ENCODE measurements at regions not wholly inside any gene's neighbourhood (a gene's known extent, or its start where the extent isn't known, plus 50 kb on each side); places are given as distances from the start of the nearest gene placed in this dataset.

GRCh38 chr5:56565283-56565615 lies 250.1 kb upstream of the MAP3K1 start:
- DNase-seq (ENCODE audit: low read depth in 2 of 2): no peak
- no peak overlapping the region for H3K4me3 ChIP-seq (replicated peaks in 1 of 2; ENCODE audit: low read depth in 2 of 2, low read length in 2 of 2)
- TF ChIP-seq, protein P1, sequence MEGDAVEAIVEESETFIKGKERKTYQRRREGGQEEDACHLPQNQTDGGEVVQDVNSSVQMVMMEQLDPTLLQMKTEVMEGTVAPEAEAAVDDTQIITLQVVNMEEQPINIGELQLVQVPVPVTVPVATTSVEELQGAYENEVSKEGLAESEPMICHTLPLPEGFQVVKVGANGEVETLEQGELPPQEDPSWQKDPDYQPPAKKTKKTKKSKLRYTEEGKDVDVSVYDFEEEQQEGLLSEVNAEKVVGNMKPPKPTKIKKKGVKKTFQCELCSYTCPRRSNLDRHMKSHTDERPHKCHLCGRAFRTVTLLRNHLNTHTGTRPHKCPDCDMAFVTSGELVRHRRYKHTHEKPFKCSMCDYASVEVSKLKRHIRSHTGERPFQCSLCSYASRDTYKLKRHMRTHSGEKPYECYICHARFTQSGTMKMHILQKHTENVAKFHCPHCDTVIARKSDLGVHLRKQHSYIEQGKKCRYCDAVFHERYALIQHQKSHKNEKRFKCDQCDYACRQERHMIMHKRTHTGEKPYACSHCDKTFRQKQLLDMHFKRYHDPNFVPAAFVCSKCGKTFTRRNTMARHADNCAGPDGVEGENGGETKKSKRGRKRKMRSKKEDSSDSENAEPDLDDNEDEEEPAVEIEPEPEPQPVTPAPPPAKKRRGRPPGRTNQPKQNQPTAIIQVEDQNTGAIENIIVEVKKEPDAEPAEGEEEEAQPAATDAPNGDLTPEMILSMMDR (IDR thresholded peaks at IDR 0.05; ENCODE audit: low read depth, low read length): no peak

DNA sequence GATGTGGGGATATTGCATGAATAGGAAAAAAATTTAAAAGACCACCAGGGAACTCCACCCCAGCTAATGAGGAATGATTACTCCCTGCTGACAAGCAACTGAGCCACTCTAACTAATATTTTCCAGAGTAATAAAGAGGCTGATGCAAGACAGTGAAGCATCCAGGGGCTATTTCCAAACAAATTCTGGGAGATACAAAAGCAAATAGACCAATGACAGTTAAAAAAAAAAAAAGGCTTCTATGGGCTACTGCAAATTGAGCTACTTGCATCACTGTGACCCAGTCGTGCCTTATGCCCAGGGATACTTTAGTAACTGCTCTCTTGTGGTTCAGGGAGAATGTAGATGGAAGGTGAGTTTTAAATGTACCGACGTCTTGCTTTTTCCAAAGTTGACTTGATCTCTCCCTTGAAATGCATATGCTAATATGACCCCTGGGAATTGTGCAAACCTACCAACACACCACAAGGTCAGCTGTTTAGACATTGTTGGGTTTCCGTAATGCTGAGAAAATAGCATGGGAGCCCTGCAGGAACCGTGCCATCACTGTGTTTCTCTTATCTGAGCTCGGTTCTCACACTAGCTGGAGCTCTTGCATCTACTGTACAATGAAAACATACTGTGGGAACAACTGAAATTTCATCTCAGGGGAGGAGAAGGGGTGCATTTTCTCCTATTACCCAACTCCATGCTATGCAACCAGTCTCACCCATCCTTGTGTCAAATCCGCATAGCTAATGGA lies 250.6 kb upstream of the MAP3K1 start:
- no peak overlapping the region for H3K4me3 ChIP-seq (replicated peaks in 1 of 2; ENCODE audit: low read depth in 2 of 2, low read length in 2 of 2)
- TF ChIP-seq, protein P1 (IDR thresholded peaks at IDR 0.05; ENCODE audit: low read depth, low read length): no peak
- DNase-seq (ENCODE audit: low read depth in 2 of 2): peak; percentile 87 to 90

- DNase-seq (ENCODE audit: low read depth in 2 of 2): no peak
- TF ChIP-seq, protein P1 (IDR thresholded peaks at IDR 0.05; ENCODE audit: low read depth, low read length): no peak
- H3K4me3 ChIP-seq (replicated peaks in 1 of 2; ENCODE audit: low read depth in 2 of 2, low read length in 2 of 2): no peak overlapping the region
Observed at GRCh38 chr5:56561455-56561854, 253.9 kb upstream of the MAP3K1 start.

DNA sequence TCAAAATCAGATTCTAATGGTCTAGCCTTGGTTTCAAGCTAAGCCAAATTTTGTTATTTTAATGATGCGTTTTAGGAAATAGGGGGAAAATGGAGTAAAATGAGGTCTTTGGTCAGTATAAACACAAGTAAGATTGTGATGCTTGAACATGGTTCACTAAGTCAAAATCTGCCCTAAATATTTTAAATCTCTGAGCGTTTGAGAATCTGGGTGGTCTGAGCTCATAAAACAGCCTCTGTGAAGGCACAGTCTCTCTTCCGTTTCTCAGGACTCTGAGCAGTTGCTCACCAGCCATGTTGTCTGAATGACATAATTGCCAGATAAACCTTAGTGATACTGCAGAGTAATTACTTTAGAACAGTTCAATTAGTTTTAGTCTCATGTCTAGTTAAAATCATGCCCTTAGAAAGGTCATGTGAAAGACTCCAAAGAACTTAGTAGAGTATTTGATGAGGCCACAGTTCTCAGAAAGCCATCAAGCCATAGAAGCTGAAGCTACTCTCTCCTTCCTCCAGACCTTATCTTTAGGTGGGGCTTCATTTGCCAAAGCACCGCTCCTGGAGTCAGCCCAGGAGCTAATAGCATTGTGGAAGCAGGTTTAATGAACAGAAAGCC lies 257.1 kb upstream of the MAP3K1 start:
- no peak overlapping the region for H3K4me3 ChIP-seq (replicated peaks in 1 of 2; ENCODE audit: low read depth in 2 of 2, low read length in 2 of 2)
- DNase-seq (ENCODE audit: low read depth in 2 of 2): no peak
- TF ChIP-seq, protein P1 (IDR thresholded peaks at IDR 0.05; ENCODE audit: low read depth, low read length): no peak

DNA sequence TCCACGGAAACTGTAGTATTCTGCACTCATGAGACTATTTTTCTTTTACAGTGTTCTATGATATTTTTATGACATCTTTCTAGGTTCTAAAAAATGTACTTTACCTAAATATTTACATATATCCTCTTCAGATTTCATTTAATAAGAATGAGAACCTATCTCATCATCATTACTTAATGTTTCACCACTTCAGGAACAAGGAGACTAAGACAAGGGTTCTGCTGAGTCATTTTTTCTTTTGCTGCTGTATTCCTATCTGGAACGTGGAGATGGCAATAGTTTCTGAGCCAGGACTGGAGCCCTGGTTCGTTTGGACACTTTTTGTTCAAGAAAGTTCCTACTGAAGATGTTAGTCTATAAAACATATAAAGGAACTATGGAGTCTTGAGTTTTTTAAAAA lies 258.2 kb upstream of the MAP3K1 start:
- DNase-seq (ENCODE audit: low read depth in 2 of 2): peak; percentile 31 to 41
- TF ChIP-seq, protein P1 (IDR thresholded peaks at IDR 0.05; ENCODE audit: low read depth, low read length): no peak
- no peak overlapping the region for H3K4me3 ChIP-seq (replicated peaks in 1 of 2; ENCODE audit: low read depth in 2 of 2, low read length in 2 of 2)

GRCh38 chr5:56552612-56553268 lies 262.6 kb upstream of the MAP3K1 start:
- TF ChIP-seq, protein P1 (IDR thresholded peaks at IDR 0.05; ENCODE audit: low read depth, low read length): no peak
- H3K4me3 ChIP-seq (replicated peaks in 1 of 2; ENCODE audit: low read depth in 2 of 2, low read length in 2 of 2): no peak overlapping the region
- peak; percentile 29 to 57 for DNase-seq (ENCODE audit: low read depth in 2 of 2)
